ENCODE measurements at regions not wholly inside any gene's neighbourhood (a gene's known extent, or its start where the extent isn't known, plus 50 kb on each side); places are given as distances from the start of the nearest gene placed in this dataset.
"Not testable (repeated sequence)": the region's sequence is repeated elsewhere in the genome, so short reads cannot be mapped to it uniquely, and the experiment has no call there.

DNA sequence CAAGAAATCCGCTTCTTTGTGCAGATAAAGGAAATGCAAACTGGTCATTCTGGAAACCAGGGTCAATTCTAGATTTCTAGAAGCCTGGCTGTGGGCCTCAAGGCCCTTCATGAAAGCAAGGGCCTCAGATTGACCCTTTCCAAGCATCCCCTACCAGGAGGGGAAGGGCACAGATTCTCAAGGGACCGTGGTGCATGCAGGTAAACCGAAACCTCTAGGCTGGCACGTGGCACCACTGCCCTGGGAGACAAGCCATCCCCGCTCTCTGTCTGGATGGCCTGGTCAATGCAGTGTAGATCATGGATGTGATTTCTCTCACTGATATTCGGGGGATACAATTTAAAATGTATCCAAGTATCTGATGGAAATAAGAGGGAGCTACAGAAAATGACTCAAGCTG is 69.4 kb downstream of the TOMM20 start:
- DNase-seq (ENCODE audit: low read depth) = no peak

DNA sequence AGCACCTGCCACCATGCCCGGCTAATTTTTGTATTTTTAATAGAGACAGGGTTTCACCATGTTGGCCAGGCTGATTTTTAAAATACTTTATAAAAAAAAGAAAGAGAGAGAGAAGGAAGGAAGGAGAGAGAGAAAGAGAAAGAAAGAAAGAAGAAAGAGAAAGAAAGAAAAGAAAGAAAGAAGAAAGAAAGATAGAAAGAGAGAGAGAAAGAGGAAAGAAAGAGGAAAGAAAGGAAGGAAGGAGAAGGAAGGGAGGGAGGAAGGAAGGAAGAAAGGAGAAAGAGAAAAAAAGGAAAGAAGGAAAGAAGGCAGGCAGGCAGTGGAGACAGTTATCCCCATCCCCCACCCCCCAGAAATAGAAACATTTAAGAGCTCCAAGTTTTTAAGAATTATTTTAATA is 69.9 kb downstream of the TOMM20 start:
- no peak for DNase-seq (ENCODE audit: low read depth)

DNA sequence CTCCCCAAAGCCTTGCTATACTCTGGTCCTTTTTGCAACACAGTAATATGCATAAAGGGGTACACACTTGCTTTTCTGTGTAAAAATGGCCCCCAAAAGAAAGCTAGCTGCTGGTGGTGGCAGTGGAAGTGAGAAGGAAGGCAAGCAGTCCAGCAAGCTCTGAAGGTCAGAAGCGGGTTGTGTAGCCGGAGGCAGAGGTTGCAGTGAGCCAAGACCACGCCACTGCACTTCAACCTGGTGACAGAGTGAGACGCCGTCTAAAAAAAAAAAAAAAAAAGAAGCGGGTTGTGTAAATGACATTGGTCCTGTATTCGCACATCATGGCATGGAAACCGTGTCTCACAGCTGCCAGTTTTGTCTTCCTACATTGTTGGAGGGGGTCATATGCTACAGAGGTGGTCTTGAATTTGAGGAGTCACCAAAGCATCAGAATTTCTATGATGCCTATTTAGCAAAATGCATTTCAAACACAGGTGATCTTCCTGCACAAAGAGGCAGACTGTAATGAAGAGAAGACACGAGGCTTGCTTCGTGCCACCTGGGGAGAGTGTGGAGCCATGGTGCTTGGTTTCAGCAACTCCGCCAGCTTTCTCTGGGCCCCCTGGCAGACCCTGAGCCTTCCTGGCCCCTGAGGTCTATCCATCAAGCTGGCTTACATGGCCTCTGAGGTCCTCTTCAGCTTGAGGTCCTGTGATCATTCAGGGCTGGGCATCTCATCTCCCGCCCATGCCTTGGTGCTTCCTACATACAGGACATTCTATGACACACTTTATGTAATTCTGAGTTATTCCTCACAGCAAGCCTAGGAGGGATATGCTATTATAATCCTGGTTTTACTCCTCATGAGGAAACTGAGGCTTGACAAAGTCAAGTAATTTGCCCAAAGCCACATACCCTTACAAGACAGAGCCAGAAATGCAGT is 71.0 kb downstream of the TOMM20 start:
- DNase-seq (ENCODE audit: low read depth) = no peak

DNA sequence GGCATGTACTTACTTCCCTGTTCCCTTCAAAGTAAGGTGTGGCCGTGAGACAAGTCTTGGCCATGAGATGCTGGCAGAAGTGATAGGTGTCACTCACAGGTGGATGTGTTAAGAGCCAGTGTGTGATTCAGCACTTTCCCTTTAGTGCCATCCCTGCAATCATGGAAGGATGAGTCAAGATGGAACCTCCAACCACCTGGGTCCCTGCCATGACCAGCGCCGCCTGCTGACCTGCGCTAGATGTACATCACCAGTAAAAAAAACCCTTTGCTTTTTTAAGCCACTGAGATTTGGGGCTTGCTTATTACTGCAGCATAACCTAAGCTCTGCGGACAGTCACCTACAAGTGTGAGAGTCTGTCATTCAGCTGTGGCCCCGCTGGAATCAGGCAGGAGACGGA is 71.7 kb downstream of the TOMM20 start:
- no peak for DNase-seq (ENCODE audit: low read depth)

- DNase-seq (ENCODE audit: low read depth) = no peak
Observed at GRCh38 chr1:235054936-235055335, 73.7 kb downstream of the TOMM20 start.

- no peak for DNase-seq (ENCODE audit: low read depth)
Observed at GRCh38 chr1:235054466-235054865, 74.2 kb downstream of the TOMM20 start.

GRCh38 chr1:235052067-235053008 is 76.3 kb downstream of the TOMM20 start:
- DNase-seq (ENCODE audit: low read depth) = no peak

DNA sequence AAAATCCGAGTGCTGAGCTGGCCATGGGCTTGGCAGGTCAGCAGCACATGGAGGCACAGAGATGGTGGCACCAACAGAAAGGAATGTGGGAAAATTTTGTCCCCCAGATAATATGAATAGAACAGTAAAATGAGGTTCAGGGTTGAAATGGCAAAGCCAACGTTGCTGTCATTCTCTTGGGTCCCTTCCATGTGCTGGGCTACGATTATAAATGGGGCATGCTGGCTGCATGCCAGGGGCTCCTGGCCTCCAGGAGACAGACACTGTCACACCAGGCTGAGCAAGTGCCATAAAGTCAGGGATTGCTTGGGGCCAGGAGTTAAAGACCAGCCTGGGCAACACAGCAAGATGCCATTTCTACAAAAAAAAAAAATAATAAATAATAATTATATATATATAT is 77.1 kb downstream of the TOMM20 start:
- DNase-seq (ENCODE audit: low read depth) = no peak

DNA sequence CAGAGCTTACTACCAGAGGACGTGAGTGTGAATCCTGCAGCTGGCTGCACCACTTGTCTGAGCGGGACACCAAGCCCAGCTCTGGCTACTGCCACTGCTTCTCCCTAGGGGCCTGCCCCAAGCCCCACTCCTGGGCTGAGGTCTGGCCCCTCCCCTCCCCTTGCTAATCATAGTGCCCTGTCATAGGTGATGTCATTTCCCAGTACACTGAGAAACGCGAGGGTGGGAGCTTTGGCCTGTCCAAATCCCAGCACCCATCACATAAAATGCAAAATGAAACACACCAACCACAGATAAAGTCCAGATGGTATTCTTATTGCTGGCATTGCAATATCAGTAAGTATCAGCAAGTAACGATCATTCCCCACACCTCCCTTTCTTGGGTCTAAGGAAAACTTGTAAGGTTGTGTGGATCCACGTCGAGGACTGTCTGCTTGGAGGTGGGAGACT is 77.7 kb downstream of the TOMM20 start:
- DNase-seq (ENCODE audit: low read depth) = no peak

DNA sequence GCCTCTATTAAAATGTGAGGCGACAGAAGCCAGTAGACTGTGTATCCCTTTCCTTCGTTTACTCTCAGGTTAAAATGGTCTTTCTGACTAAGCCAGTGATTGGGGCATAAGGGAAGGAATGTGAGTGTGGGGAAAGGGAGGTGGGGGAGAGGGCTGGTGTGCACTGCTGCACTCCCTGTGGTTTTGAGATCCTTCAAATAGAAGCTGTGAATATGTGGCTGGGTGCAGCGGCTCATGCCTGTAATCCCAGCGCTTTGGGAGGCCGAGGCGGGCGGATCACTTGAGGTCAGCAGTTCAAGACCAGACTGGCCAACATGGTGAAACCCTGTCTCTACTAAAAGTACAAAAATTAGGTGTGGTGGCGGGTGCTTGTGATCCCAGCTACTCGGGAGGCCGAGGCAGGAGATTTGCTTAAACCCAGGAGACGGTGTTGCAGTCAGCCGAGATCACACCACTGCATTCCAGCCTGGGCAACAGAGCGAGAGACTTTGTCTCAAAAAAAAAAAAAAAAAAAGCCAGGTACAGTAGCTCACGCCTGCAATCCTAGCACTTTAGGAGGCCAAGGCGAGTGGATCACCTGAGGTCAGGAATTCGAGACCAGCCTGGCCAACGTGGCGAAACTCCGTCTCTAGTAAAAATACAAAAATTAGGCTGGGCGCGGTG is 78.8 kb downstream of the TOMM20 start:
- DNase-seq (ENCODE audit: low read depth) = not testable (repeated sequence)

DNA sequence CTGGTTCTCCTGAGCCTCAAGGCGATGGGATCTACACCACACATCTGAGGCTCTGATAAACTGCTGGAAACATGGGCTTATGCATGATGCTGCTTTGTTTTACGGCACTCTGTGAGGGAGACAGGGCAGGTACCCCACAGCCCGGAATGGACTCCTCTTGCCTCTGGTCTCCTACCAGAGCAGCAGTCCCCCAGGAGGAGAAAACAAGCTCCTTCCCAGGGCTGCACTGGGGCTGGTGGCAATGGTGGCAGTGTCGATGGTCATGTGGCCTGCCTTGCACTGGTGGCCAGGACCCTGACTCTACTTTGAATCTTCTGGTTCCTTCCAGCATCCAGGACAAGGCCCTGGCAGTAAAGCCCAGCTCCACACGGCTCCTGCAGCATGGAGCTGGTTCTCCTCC is 79.4 kb downstream of the TOMM20 start:
- no peak for DNase-seq (ENCODE audit: low read depth)

GRCh38 chr1:235047331-235047871 is 81.2 kb downstream of the TOMM20 start:
- DNase-seq (ENCODE audit: low read depth) = no peak

DNA sequence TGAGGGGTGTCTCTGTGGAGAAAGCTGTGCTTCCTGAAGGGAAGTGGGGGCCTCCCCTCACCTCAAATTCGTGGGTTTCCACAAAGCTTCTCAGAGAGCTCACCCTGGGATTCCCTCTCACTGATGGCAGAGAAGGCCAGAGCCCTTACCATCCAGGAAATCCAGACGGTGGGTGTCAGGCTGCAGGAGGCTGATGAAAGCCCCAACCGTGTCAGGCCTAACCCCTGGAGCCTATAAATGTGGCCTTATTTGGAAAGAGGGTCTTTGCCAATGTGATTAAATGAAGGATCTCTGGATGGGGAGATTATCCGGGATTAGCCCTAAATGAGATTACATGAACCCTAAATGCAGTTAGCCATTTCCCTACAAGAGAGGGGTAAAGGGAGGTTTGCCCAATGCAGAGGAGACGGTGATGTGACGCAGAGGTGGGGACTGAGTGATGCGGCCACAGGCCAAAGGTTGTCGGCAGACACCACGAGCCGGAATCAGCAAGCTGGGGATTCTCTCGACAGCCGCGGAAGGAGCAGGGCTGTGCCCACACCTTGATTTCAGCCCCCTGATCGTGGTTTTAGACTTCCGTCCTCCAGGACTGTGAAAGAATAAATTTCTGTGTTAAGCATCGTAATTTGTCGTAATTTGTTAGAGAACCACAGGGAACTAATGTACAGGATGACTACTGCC is 82.6 kb downstream of the TOMM20 start:
- DNase-seq (ENCODE audit: low read depth) = no peak

DNA sequence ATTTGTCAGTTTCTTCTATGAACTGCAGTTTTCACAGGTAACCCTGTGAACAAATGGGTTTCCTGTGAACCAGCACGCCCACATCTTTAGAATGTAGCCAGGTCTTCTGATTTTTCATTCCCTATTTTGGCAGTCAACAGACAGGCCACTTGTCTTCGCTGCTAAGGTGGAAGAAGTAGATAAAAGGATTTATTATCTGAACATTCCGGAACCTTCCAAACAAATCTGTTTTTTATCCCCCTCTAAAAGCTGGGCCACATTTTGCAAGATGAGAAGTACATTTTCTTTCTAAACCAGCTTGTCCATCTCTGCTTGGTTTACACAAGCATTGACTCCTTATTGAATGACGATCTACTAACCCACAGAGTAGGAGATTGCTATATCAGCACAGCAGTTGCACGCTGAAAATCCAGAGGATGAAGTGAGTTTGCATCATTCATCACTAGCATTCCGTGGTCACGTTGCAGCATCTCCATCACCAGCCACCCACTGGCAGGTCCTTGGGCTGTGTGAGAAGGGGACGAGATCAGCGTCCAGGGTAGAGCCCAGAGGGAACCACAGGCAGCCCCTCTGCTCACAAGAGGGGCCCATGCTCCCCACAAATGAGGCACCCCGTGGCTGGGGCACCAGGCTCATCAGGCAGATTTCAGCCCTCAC is 83.5 kb downstream of the TOMM20 start:
- no peak for DNase-seq (ENCODE audit: low read depth)

DNA sequence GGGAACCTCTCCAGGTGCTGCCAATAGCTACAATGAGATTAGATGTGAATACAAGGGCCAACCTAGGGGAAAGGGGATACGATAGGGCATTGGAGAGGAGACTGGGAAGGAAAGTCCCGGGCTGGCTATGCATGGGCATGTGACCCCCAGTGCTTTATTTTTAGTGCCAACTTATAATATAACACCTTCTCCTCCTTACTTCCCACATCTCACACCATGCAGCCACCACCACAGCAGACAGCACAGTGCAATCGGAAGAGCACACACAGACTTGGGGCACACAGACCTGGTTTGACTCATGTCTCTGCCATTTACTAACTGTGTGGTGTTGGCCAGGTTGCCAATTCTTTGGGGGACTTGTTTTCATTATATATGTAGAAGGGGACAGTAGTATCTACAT is 85.4 kb downstream of the TOMM20 start:
- DNase-seq (ENCODE audit: low read depth) = no peak

DNA sequence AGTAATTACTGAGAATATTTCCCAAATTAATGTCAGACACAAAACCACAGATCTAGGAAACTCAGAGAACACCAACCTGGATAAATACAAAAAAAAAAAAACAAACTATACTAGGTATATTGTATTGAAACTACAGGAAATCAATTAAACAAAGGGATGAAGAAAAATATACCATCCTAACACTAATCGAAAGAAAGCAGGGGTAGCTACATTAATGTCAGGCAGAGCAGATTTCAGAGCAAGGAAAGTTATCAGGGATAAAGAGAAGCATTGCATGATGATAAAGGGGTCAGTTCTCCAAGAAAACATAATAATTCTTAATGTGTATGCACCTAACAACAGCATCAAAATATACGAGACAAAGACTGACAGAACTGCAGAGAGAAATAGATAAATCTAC is 89.9 kb downstream of the TOMM20 start:
- DNase-seq (ENCODE audit: low read depth) = no peak

DNA sequence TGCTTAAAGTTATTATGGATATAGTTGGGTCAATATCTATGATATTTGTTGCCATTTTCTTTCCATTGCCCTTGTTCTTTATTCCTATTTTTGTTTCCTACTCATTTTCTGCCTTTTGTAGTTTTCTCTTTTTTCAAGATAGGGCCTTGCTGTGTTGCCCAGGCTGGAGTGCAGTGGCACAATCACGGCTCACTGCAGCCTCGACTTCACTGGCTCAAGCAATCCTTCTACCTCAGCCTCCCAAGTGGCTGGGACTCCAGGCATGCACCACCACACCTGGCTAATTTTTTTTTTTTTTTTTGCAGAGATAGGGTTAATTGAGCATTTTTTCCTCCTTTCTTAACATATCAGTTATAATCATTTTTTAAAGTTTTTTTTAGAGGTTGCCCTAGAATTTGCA is 92.7 kb downstream of the TOMM20 start:
- DNase-seq (ENCODE audit: low read depth) = no peak

- no peak for DNase-seq (ENCODE audit: low read depth)
Observed at GRCh38 chr1:235030919-235031596, 97.6 kb downstream of the TOMM20 start.

GRCh38 chr1:235027862-235028250 is 100.8 kb downstream of the TOMM20 start:
- no peak for DNase-seq (ENCODE audit: low read depth)

All from activated T-helper 1 cell treated with Interleukin-2 at 50 U/mL for 16 hours (primary cell).